Posterior vena cava (tissue), 2 donors: ENCODE measurements at regions not wholly inside any gene's neighbourhood (a gene's known extent, or its start where the extent isn't known, plus 50 kb on each side); places are given as distances from the start of the nearest gene placed in this dataset.

Source experiments
- DNase-seq: peaks from one replicate; pipeline ENCODE4 v3.0.0-alpha.2; 2020; ENCODE audit warnings: low spot score
- intact Hi-C, 2 donors: fragments of 100-400 bp; cut with DNase I; formaldehyde crosslinking; loops; one replicate each; pipeline versions ENCODE4 v1.14.1 to v1.14.2; 2022 to 2023
- donor health status: DM: yes; HTN: yes; CAD: no.
- donor health status: DM: yes; HTN: yes; CAD: no.

GRCh38 chr15:56868170-56868569 is 50.3 kb upstream of the TCF12 start:
- intact Hi-C loops: loop anchor here in 1 of 2 donors (10.0 kb wide), 1 partner anchor 373 kb away; no protein-coding TSS in a partner anchor
- DNase-seq: no peak

DNA sequence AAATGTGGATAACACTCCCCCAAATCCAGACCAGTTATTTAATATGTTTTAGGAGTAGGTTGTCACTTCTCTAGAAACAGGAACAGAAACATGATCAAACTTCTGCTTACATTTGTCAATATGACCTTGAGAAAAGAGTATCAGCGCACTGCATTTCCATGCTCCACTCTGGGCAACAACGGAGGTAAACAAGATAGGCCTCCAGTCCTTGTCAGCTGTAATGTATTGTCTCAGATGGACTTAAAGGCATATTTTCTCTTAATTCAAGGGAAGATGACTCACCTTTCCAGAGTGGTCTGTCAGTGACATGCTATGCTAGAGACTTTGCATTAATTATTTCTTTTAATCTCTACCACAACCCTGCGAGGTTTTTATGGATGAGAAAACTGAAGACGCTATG is 51.6 kb upstream of the TCF12 start:
- no peak for DNase-seq
- intact Hi-C loops: loop anchor here in 1 of 2 donors (10.0 kb wide), 1 partner anchor 372 kb away; no protein-coding TSS in a partner anchor

DNA sequence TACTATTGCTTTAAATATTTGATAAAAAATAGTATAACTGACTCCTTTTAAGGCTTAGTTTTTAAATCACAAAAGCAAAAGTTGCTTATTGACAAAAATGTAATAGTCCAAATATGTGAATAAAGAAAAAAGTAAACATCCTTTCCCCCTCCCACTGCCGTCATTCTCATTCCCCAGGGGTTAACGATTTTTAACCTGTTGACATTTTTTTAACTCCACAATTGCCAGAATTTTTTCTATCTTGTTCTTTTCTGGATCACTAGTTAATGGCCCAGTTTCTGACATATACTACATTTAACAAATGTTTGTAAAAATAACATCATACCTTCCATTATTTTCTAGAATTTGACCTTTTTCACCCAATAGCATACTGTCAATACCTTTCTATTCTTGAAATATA is 60.6 kb upstream of the TCF12 start:
- no peak for DNase-seq
- intact Hi-C loops: no loop called here

DNA sequence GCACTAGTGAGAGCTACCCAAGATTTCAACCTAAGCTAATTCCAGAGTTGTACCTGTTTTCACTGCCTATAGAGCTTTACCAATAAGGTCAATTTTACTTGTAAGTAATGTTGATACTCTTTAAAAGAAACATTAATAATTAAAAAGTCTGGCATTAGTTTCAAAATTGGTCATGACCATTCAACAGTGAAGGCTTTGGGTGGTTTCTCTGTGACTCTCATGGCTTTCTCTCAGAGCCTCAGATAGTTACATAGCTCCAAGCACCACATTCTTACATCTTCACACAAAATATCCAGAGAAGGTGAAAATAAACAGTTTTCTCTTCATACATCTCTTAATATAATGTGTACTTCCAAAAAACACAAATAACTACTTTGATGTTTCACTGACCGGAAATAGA is 61.5 kb upstream of the TCF12 start:
- no peak for DNase-seq

DNA sequence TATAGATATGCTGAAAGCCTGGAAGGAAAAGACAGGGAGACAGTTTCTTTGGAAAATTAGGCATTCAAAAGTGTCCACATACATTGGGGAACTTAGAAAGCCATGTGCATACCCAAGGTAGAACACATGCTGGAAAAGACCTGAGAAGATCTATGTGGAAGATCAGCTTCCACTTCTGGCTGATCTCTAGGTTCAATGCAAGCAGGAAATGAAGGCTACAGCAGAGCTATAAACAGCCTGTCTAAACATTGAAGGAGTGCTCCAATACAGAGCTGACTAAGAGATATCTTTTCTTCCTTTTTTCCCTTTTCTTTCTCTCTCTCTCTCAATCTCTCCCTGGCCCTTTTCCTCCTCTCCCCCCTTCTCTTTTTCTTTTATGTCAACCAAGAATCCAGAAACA is 73.6 kb upstream of the TCF12 start:
- intact Hi-C loops: no loop called here
- no peak for DNase-seq

More for the DNA sequence above, 61.5 kb upstream of the TCF12 start:
- intact Hi-C loops: no loop called here

DNA sequence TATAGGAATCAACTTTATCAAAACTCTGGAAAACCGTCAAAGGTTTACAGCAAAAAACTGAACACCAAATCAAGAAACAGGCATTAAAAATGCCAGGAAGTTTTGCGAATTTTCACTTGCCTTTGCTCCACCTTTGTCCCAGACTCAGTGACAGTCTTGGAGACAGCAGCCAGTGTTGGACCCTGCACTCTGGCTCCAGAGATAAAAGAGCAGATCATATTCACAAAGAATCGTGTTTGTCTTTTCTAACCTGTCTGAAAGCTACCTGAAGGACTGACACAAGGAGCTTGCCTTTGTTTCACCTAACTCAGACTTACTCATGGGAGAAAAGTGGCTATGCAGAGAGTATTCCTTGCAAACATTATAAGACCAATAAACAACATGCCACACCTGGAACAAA is 74.0 kb upstream of the TCF12 start:
- no peak for DNase-seq
- intact Hi-C loops: no loop called here

DNA sequence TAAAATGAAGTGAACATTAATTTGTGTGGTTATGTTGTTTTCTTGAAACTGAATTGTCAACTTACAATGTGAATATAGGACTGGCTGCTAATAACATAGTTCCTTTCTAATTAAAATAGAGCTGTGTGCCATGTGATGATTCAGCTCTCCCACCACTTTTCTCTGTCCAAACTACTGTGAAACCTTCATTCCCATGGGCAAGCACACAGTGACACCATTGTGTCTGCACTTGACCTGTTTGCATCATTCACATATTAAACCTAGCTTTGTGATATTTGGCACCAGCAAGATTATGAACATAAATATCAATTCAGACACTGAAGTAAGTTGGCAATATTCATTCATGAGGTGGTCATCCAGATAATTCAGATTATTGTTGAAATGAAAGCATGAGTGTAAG is 78.8 kb upstream of the TCF12 start:
- DNase-seq: no peak
- intact Hi-C loops: no loop called here

GRCh38 chr15:56839099-56839498 is 79.3 kb upstream of the TCF12 start:
- intact Hi-C loops: no loop called here
- DNase-seq: no peak

DNA sequence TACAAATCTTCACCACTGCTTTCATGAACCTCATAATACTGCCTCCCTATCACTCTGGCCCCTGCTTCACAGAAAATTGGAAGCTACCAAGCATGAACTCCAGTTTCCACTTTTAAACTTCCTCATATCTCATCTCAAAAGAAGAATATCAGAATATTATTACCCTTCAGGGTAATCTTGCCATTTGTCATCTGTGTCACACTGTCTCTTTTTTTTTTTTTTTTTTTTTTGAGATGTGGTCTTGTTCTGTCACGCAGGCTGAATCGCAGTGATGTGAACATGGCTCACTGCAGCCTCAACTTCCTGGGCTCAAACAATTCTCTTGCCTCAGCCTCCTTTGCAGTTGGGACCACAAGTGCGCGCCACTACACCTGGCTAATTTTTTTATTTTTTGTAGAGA is 80.4 kb upstream of the TCF12 start:
- DNase-seq: no peak
- intact Hi-C loops: no loop called here

DNA sequence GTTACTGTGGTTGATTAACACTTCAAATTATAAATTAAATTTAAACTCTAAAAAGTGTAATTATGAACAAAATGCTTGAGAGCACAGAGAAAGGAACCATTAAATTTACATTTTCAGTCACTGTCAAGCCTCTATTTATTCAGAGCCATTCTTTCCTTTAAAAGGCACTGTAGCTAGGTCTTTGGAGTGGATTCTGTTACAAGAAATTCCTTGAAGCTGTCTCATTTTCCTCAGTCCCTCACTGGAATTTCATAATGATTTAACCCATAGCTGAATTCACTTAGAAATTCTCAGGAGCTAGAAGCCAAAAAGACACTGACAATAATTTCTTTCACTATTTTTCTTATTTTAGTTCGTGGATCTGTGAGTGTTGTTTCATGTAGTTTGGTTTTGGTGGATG is 81.2 kb upstream of the TCF12 start:
- no peak for DNase-seq
- intact Hi-C loops: no loop called here

DNA sequence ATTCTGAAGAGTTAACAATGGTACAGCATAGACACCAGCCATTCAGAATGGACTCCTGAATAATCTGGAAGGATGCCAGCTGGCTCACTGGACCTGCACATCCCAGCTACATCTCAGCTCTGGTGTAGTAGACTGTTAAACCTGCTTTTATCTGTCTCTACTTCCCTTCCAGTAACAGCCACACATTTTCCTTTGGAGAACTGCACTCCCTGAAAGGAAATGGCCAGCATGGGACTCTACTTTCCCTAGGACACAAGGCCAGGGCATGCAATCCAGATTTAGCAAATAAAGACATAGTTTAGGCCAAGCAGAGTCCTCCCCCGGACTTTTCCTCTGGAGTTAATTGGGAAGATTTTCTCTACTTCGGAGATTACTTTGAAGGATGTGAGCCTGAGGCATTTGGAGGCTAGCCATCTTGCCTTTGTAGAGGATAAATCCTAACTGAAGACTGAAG is 82.7 kb upstream of the TCF12 start:
- intact Hi-C loops: no loop called here
- no peak for DNase-seq

GRCh38 chr15:56832125-56832524 is 86.3 kb upstream of the TCF12 start:
- intact Hi-C loops: no loop called here
- DNase-seq: no peak

GRCh38 chr15:56831467-56832005 is 86.9 kb upstream of the TCF12 start:
- no peak for DNase-seq
- intact Hi-C loops: no loop called here

- intact Hi-C loops: loop anchor here in 1 of 2 donors (10.0 kb wide), 1 partner anchor 329 kb away; no protein-coding TSS in a partner anchor
- DNase-seq: no peak
Observed at GRCh38 chr15:56824175-56824574, 90.9 kb upstream of the ZNF280D start.

DNA sequence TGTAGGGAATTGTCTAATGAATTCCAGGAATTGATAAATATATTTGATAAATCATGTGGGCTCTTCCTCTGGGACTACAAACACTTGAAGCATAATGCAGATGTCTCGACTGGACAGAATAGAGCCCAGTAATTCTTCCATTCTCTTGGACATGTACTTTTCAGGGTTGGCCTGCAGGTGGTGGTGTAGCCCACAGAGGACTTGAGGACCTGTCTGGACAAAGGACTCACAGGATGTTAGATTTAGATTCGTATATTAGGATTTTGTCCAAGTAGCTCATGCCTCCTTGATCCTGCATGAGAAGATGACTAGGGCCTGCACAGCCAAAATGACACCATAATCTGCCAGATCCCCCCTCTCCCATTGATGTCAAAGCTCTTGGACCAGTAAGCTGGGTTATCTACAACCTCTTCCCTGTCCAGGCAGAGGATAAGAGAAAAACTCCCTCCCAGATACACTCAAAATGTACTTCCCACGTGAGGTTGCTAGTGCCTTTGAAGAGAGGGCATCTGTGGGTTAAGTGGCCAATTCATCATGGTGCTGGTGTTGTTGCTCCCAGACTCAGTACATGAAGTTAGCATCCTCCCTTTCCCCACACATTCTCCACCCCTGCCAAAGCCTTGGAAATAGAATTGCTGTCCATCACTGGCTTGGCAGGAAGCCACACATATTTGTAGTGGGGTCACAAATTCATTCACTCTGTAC is 88.6 kb upstream of the ZNF280D start:
- DNase-seq: no peak

DNA sequence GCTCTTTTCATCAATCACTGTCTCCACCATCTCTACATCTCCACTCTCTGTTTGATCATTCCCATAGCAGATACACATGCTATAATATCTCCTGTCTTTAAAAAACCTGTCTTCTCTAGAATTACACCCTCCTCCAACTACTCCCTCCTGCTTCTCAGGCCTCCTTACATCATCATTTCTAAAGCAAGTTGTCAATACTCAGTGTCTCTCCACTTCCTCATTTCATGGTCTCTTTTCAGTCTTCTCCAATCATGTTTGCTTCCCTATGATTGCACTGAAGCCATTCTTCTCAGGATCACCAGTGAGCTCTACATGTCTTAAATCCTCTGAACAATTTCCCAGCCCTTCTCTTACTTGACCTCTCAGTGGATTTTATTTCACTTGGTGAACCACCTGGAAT is 87.0 kb upstream of the ZNF280D start:
- no peak for DNase-seq
- intact Hi-C loops: loop anchor here in 1 of 2 donors (10.0 kb wide), 1 partner anchor 326 kb away; no protein-coding TSS in a partner anchor

More for the DNA sequence above, 88.6 kb upstream of the ZNF280D start:
- intact Hi-C loops: loop anchor here in 1 of 2 donors (10.0 kb wide), 1 partner anchor 327 kb away; no protein-coding TSS in a partner anchor

DNA sequence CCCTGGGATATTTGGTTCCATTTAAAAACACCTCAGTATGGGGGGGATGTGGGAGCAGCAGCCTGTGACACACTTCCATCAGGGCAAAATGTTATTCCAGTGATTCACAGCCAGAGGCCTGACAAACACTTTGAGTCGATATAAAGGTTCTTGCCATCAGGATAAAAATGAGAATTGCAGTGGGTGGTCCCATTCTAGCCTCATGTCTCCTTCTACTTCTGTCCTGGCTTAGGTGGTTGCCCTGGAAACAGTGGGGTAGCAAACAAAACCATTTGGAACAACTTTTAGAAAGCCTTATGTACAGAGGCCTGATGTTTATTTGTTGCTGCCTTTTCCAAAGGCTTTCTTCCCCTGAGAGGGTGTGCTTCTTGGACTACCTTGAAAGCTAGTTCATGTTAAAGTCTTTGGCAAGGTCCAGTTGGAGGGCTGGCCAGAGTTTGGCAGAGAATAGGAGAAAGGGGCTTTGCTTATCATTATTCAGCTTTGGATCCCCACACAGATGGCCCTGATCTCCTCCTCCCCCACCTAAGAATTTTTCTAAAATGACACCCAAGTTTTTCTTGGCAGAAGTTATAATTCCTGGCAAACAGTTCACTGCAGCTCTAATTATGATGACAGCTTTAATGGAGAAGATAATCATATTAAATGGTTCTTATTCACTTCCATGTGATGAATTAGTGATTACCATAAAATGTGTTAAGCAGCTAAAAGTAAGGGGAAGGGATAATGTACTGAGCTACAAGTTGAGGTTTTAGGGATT is 84.2 kb upstream of the ZNF280D start:
- intact Hi-C loops: no loop called here
- no peak for DNase-seq

GRCh38 chr15:56816781-56817180 is 83.5 kb upstream of the ZNF280D start:
- intact Hi-C loops: no loop called here
- DNase-seq: no peak

DNA sequence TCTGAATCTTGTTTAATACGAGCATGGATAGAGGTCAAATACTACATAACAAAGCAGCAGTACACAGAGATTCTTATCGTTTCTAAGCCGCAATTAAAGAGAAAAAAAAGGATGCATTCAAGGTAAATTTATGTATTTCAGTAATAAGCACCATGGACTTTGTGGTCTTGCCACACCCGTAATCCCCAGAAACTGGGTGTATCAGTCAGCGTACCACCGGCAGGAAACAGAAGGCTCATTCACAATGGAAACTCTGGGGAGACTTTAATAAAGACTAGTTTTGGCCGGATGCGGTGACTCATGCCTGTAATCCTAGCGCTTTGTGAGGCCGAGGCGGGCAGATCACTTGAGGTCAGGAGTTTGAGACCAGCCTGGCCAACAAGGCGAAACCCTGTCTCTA is 81.9 kb upstream of the ZNF280D start:
- intact Hi-C loops: no loop called here

GRCh38 chr15:56814429-56814828 is 81.1 kb upstream of the ZNF280D start:
- DNase-seq: no peak
- intact Hi-C loops: no loop called here

More for the DNA sequence above, 81.9 kb upstream of the ZNF280D start:
- no peak for DNase-seq
